HEK293T (cell line): ENCODE measurements at regions not wholly inside any gene's neighbourhood (a gene's known extent, or its start where the extent isn't known, plus 50 kb on each side); places are given as distances from the start of the nearest gene placed in this dataset.

Experiments used
- BHLHE40 ChIP-seq: fragments of 450-650 bp; IDR thresholded peaks from 2 replicates; pipeline ENCODE4 v1.6.1; 2016; ENCODE audit warnings: mild to moderate bottlenecking, moderate library complexity, borderline replicate concordance
- CTBP1 ChIP-seq: fragments of 450-650 bp; IDR thresholded peaks from 2 replicates; pipeline ENCODE4 v1.6.1; 2016; ENCODE audit warnings: borderline replicate concordance
- FOXA1 ChIP-seq: fragments of 450-650 bp; IDR thresholded peaks from 2 replicates; pipeline ENCODE4 v1.6.1; 2016; ENCODE audit warnings: mild to moderate bottlenecking
- FOXK2 ChIP-seq: fragments of 450-650 bp; IDR thresholded peaks from 2 replicates; pipeline ENCODE4 v1.6.1; 2016; ENCODE audit warnings: mild to moderate bottlenecking
- FOXM1 ChIP-seq: fragments of 450-650 bp; IDR thresholded peaks from 2 replicates; pipeline ENCODE4 v1.6.1; 2017; ENCODE audit warnings: mild to moderate bottlenecking, borderline replicate concordance
- L3MBTL2 ChIP-seq: fragments of 450-650 bp; conservative IDR thresholded peaks from 2 replicates; pipeline ENCODE4 v1.6.1; 2016; ENCODE audit warnings: mild to moderate bottlenecking
- NFRKB ChIP-seq: fragments of 450-650 bp; IDR thresholded peaks from 2 replicates; pipeline ENCODE4 v1.6.1; 2016; ENCODE audit warnings: mild to moderate bottlenecking, moderate library complexity
- PKNOX1 ChIP-seq: fragments of 450-650 bp; IDR thresholded peaks from 2 replicates; pipeline ENCODE4 v1.6.1; 2016
- SP1 ChIP-seq: fragments of 450-650 bp; IDR thresholded peaks from 2 replicates; pipeline ENCODE4 v1.6.1; 2017
- SUZ12 ChIP-seq: fragments of 450-650 bp; IDR thresholded peaks from 2 replicates; pipeline ENCODE4 v1.6.1; 2016; ENCODE audit warnings: mild to moderate bottlenecking

GRCh38 chr10:131788386-131788785 is 112.4 kb upstream of the PPP2R2D start:
- TF ChIP-seq SUZ12, result no peak
- no peak for TF ChIP-seq FOXM1
- TF ChIP-seq CTBP1, result no peak
- no peak for TF ChIP-seq L3MBTL2
- no peak for TF ChIP-seq PKNOX1
- TF ChIP-seq SP1, result no peak
- no peak for TF ChIP-seq NFRKB
- TF ChIP-seq BHLHE40, result no peak
- no peak for TF ChIP-seq FOXK2
- TF ChIP-seq FOXA1, result no peak
